Amygdala (tissue), 56 donors: ENCODE measurements at regions not wholly inside any gene's neighbourhood (a gene's known extent, or its start where the extent isn't known, plus 50 kb on each side); places are given as distances from the start of the nearest gene placed in this dataset.
A peak's percentile ranks its signal among the peaks of the same experiment; 100 is the strongest.
"Not testable (repeated sequence)": the region's sequence is repeated elsewhere in the genome, so short reads cannot be mapped to it uniquely, and the experiment has no call there.

Source experiments
- DNase-seq, 56 donors: peaks; one replicate each; lab custom pipeline; 2025; lab: John Stamatoyannopoulos, UW

DNA sequence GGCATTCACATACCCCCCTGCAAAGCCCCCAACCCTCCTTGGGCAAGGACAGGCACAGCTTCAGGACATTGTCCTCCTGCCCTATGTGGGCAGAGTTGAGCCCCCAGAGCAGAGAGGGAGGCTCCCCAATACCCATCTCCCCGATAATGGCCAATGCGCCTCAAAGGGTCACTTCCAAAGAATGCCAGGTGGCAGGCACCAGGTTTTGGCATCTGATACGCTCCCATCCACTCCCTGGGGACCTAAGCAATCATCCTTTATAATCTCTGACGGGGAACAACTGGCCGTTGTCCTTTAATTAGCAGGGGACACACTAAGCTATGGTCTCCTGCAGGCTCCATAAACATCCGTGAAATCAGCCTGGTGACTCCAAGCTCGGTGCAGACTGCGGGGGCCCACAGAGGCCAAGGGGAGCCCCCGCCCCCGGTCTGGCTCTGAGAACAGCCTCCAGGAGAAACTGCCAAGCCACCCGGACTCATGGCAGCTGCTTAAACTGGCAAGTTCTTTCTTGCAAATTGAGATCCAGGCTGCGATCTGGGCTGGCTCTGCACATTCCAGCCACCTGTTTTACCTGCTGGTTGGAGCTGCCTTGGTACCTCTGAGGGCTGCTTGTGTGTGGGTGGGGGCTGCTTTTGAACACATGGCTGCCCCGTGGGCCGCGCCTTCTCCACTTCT lies 123.2 kb upstream of the SULF2 start:
- DNase-seq: not testable (repeated sequence)

DNA sequence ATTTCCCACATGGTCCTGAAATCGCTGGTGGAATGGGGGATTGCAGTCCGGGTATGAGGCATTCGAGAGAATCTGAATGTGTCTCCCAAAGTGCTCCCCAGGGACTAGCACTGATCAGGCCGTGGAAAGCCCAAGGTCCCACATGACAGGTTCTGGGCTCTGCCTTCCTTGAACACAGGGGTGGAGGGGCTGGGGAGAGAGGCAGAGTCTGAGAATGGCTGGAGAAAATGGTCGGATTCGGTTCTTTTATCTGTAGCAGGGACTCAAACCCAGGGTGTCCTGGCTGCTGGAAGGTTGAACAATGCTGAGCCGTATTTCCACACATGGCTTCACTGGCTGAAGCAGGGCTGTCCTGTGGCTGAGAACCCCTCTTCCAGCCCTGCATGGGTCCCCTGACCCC lies 122.7 kb upstream of the SULF2 start:
- not testable (repeated sequence) for DNase-seq

DNA sequence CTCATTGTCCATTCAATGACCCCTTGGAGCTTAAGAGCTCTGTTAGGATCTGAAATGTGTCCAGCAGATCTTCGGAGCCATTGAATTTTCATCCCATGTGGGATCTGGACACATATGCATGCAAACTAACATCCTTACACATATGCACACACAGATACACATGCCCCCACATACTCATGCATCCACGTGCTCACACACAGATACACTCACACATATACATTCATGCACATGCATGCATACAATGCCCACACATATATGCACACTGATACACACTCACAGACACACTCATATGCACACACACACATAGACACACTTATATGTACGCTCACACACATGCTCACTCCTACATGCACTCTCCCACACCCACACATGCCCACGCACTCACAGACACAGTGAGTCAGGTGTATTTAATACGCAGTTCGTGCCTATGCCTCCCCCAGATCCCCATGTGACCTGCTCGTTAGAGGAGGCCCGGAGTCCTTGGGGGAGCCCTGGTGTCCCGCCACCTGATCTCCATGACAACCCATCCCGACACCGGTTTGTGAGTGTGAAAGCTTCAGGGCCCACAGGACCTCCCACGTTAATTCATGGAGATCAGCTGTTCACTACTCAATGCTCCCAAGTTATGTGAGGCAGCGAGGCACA lies 121.9 kb upstream of the SULF2 start:
- DNase-seq: peak in 5 of 56 donors; percentile 4 to 24 (median 8)

DNA sequence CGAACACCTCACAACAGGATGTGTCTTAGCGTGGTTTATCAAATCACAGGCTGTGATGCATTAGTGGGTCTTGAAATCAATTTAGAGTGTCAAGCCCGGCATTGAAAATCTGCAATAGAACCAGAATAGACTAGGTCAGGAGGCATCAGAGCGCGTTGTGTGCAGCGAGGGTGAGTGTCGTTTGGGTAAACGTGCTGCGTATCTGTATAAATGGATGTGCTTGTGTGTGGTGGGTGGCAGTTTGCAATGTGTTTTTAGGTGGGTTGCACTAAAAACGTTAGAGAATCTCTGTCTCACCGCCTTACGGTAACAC lies 121.0 kb upstream of the SULF2 start:
- no peak for DNase-seq

DNA sequence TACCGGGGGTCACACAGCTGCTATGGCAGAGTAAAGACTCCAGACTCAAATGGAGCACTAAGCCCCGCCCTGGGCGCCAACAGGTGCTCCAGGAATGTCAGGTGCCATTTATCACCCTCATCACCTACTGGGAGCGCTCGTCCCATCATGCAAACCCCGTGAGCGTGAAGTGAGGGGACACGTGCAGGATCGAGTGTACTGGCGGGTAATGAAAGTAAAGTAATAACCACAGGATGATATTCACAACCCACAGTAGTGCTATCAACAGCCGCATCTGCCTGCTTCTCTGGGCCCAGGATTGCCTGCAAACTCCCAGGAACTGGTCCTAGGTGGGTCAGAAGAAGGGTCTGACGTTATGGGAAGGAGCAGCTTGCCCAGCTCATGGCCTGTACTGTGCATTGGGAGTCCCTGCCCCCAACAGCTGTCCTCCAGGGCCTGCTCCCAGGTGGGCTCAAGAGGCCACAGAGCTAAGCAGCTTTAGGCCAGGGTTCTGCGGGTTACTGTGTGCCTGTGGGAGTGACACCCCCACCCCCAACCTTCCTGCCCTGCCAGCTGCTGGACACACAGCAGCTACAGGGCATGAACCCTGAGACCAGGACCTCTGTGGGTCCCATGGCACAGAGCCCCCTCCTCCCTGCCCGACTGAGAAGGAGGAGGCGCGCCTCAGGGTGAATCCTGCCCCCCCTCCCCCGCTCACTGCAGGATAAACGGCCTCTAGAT lies 120.5 kb upstream of the SULF2 start:
- DNase-seq: no peak

DNA sequence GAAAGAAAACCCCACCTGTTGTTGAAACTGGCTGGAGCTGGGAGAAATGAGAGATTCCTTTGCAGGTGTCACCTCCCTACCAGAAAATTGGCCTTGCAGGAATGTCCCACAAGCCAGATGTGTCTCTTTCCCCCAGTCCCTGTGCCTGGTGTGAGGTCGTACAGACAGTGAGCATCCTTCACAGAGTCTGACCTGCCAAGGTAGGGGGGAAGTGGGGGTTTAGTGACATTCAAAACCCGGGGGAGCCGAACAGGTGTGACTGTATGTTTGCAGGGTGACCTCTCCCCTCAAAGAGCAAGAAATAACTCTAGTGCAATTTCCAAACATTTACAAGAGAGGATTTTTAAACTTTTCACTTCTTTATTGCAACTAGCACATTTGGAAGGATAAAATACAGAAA lies 117.7 kb upstream of the SULF2 start:
- not testable (repeated sequence) for DNase-seq

DNA sequence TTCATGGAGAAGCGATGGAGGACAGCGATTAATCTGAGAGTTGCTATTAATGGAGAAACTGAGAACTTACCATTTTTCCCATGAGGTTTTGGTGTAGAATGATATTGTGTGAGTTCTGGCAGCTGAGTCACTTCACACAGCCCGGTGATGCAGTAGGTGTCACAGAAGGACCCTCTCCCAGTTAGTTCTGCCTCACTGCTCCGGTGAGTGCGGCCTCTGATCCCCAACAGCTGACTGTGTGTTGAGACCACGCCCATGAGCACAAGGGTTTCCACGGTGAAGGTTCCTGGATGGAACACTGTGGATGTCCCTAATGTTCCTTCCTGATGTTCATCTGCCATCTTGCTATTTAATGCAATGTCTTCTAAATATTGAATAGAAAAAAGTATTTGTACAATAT lies 114.0 kb upstream of the SULF2 start:
- not testable (repeated sequence) for DNase-seq

DNA sequence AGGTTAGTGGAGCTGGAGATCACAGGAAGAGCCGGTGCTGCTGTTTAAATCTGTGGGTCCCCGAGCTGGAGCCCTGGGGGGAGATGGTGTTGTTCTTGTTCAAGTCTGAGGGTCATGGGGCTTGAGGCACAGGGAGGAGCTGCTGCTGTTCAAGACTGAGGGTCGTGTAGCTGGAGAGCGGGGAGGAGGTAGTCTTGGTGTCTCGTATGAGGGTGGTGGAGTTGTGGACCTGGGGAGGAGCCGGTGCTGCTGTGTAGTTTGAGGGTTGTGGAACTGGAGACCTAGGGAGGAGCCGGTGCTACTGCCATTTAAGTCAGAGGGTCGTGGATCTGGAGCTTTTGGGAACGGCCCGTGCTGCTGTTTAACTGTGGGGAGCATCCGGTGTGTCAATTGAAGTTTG lies 112.2 kb upstream of the SULF2 start:
- no peak for DNase-seq

DNA sequence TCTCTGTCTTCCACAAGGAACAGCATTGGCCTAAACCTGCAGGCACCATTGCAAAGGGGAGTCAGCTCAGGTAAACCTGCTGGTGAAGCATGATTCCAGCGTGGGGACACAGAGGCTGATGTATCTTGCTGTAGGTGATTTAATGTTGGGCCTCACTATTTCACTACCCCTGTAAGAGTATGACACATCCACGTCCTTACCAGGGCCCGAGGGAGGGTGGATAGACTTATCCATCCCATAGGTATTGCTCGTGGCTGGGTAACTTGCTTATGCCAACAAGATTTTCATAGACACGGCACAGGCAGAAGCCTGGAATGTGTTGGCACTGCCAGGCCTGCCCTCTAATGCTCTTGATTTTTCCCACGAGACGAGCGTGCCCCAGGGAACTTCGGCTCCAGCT lies 107.4 kb upstream of the SULF2 start:
- DNase-seq: not testable (repeated sequence)

DNA sequence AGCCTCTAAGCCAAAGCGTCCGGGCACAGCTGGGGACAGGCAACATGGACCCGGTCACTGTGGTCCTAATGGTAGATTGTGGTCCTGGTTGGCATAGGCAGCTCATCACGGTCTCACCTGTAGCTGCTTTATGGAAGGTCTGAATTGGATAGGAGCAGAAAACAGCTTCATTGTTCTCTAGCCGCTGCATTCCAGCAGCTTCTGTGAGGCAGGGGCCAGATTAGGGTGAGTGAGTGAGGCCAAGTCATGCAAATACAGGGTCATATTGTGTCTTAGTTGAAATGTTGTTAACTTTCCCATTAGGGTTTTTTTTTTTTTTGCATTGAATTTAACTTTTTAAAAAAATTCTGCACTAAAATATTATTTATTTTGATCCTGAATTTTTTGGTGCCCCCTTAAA lies 105.4 kb upstream of the SULF2 start:
- not testable (repeated sequence) for DNase-seq

DNA sequence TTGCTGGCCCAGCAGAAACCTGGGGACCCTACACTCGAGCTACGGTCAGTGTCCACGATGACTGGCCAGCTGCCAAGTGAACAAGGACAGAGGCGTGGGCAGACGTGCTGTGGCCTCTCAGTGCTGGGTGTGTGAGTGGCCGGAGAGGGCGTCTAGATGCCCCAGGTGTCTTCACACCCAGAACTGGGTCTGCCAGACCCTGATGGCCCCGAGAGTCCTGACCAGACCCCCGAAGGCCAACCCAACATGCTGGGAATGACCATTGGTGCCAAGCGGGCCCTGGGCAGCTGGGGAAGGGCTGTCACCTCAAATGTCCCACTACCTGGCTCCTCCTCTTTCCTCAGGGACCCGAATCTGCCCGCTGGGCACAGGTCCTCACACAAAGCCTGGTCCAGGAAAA lies 104.5 kb upstream of the SULF2 start:
- not testable (repeated sequence) for DNase-seq

DNA sequence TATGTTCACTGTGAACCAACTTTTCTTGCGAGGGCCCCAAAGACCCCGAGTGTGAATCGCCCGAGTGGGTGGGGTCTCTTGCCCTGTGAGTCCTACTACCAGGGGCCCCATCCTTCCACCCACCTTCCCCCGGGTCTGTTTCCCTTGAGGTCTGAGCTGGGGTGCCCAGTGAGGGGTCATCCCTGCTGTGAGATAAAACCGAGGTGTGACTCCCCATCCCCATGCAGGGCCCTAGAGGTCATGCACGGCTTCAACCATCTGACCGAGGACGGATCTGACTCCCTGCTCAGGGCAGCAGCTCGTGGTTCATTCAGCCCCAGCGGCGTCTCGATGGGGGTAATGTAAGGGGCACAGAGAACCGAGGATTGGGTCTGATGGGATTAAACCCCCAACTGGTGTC lies 103.1 kb upstream of the SULF2 start:
- no peak for DNase-seq

DNA sequence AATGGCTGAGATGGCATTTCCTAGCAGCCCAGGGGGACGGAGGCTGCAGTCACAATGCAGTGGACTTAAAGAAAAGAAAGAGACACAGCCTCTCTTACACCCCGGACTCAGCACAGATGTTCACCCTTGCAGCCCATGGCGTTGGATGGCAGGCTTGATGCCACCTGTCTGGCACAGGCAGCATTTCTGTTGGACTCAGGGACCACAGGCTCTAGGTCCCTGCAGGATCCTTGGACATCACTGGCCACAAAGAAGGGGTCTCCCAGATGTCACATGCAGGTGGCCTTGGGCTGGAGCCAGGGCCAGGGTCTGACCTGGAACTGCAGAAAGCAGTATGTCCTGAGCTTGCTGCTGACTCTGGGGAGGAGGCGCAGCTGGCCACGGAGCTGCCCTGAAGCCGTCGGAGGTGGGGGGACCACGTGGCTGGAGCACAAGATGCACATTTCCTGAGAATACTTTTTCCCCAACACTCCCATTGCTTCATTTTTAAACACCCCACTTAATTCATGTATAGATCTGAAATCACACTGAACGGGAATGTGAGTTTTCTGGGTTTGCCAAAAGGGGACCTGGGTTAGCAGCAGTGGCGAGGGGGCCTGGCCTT lies 102.3 kb upstream of the SULF2 start:
- no peak for DNase-seq

DNA sequence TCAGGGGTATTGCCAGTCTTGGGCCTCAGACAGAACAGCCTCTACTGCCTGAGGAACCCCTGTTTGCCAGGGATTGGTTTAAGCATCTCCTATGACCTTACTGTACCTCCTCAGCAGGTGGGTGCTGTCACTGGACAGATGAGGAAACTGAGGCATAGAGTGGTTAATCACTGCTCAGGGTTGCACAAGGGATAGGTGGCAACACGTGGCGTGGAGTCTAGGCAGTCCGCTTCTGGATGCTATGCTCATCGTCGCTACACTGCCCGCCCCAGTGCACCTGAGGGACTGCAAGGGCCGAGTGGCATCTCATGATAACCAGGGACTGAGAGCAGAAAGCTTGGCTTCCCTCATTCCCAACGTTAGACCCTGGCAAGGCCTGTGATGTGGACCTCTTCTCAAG lies 101.8 kb upstream of the SULF2 start:
- DNase-seq: no peak

DNA sequence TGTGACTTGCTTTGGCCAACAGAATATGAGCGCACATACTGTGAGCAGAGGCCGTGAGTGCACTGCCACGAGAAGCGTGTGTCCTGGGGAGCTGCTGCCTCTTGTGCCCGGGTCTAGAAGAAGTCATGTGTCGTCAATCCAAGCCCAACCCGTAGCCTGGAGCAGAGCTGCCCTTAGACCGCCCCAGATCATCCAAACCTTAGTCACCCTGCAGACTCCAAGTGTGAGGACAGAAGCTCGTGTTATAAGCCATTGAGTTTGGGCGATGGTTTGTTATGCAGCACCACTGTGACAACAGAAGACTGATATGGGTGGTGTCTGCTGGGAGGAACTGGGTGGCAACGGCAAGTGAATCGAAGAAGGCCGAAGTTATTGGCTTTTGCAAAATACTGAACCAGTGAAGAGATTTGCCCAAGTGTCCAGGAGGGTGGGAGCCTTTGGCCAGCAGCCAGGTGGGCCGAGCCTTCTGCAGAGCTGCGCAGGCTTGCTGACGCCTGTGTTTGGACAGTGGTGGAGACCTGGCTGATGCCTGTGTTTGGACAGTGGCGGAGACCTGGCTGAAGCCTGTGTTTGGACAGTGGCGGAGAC lies 101.3 kb upstream of the SULF2 start:
- DNase-seq: no peak

DNA sequence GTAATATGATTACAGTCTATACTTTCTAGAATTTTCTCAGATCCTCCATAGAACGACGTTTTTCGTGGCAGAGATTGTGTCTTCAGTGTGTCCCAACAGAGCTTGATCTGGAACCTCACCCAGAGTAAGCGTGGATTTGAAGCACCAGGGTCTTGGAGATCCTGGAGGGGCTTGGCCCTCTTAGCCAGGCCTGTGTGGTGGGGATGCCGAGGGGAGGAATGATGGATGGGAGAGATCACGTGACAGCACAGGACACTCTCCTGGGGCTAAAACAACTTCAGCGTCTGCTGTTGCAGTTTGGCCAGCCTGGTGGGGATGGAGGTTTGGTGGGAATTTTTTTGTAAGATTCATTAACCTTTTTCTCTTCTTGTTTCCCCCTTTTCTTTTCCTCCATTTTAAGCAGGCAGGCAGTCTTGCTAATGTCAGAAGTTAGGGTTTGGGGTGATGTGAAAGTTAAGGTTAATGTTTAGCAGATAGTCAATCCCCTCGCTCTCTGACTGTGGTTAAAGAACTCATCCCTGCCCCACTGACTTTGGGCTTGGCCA lies 100.7 kb upstream of the SULF2 start:
- no peak for DNase-seq

DNA sequence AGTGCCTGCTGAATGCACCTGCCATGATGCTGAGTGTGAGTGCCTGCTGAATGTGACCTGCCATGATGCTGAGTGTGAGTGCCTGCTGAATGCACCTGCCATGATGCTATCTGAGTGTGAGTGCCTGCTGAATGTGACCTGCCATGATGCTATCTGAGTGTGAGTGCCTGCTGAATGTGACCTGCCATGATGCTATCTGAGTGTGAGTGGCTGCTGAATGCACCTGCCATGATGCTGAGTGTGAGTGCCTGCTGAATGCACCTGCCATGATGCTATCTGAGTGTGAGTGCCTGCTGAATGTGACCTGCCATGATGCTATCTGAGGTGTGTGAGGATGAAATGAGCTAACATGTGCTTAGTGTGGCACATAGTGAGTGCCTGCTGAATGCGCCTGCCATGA lies 98.7 kb upstream of the SULF2 start:
- not testable (repeated sequence) for DNase-seq

DNA sequence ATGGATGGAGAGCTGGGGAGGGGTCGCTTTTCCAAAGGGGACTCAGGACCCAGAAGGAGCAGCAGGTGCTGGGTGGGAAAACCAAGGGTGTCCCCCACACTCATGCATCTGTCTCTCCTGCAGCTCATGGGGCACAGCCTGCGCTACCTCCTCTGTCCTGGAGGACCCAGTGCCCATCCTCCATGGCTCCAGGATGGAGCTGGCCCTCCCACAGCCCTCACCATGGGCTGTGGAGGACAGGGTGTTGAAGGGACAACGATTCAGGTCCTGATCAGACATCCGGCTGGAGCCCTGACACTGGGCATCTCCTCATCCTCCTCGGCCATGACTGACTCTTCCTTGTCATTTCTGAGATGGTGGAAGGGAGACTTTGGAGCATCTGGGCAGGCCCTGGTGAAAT lies 97.9 kb upstream of the SULF2 start:
- no peak for DNase-seq

DNA sequence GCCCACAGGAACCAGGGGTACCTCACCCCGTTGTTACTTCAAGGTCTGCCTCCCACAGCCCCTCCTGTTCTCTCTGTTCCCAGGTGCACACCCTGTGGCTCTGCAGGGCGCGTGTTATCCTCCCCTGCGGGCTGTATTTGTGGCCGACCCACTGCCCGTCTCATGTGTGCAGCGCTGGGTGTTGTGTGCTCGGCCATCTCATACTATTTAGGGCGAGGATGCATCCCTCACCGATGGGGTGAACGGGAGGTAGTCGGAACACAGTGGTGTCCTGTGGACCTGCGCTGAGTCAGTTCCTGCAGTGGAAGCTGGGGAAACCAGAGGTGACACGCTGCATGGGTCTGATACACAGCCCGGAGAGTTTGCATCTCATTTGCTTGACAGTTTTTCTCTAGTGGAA lies 94.5 kb upstream of the SULF2 start:
- DNase-seq: no peak

DNA sequence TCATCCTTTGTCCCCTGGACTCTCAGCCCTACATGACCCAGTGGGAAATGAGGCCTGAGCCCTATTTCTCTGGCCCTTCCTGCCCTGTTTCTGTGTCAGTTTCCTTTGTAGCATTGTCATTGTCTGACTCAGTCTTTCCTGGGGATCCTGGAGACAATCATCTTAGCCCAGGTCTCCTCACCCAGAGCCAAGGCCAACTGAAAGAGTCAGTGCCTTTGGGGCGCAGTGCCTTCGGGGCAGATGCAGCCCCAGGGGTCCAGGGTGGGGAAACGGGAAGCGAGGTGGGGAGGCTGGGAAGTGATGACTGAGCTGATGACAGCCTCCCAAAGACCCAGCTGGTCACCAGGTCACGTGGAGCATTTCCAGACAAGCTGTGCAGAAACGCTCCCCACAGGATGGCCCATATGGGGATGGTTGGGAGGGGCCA lies 93.3 kb upstream of the SULF2 start:
- DNase-seq: no peak
